AML-193 (cell line): ENCODE measurements at regions not wholly inside any gene's neighbourhood (a gene's known extent, or its start where the extent isn't known, plus 50 kb on each side); places are given as distances from the start of the nearest gene placed in this dataset.

Source experiments
- DNase-seq, 2 experiments: peaks; one replicate each; lab custom pipeline; 2025; lab: John Stamatoyannopoulos, UW

GRCh38 chr18:45312555-45313126 is 302.6 kb upstream of the SLC14A2 start:
- no peak for DNase-seq

GRCh38 chr18:45316127-45316526 is 299.1 kb upstream of the SLC14A2 start:
- DNase-seq = no peak

GRCh38 chr18:45317948-45318640 is 297.2 kb upstream of the SLC14A2 start:
- no peak for DNase-seq

GRCh38 chr18:45320724-45321123 is 294.6 kb upstream of the SLC14A2 start:
- no peak for DNase-seq

DNA sequence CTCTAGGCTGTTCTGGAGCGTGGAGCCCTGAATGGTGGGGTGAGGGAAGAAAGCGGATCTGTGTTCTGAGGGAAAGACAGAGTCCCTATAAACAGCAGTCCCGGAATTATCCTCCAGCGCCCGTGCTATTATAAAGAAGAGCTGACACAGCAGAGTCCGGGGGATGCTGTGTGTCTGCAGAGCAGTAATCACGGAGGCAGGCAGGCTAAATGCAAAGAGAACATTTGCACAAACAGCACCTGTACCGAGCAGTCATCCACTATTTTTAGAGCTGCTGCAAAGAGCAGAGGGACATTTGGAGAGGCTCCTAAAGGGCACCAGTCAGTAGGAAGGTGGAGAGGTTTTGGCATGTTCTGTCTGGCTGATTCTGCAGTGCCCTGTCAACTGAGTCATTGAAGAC is 293.8 kb upstream of the SLC14A2 start:
- DNase-seq = no peak

DNA sequence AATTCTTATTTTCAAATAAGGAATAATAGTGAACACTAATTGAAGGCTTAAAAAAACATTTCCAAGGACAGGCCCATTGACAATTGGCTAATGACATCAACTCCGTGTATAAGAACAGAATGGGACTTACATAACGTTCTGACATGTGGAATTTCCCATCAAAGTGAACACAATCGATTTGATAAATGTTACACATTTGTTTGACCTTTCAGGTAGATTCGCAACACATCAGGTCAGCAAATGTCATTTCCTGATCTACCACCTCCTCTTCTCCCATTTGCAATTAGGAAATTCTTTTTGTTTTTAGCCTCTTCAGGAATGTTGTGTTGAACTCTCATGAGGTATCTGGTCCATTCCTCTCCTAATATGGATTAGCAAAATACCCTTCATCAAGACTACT is 292.9 kb upstream of the SLC14A2 start:
- no peak for DNase-seq

GRCh38 chr18:45324101-45324494 is 291.2 kb upstream of the SLC14A2 start:
- DNase-seq = no peak

DNA sequence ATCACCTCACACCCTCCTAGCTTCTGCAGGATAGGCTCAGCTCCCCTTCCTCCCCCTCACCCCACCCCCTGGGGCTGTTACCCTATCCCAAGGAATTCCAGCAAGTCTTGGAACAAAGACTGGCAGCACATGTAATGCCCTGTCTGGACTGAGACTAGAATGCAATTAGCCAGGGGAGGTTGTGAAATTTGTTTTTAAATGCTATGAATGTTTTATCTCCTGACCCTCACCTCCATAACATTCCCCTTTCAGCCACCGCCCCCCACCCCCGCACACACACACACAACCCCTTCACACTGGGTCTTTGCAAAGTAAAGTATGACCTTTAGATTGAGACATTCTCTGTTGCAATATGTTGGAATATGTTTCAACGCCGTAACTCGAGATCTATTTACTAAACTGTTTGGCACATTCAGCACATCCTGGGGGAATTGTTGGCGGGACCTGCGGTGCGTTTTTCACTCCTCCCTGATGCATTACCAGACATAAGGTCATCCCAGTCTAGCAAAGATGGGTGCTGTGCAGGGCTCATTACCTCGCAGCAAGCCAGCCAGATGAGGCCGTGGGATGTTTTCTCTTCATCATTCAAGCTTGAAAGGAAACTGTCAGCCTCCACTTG is 290.7 kb upstream of the SLC14A2 start:
- no peak for DNase-seq

GRCh38 chr18:45325778-45326177 is 289.5 kb upstream of the SLC14A2 start:
- no peak for DNase-seq

DNA sequence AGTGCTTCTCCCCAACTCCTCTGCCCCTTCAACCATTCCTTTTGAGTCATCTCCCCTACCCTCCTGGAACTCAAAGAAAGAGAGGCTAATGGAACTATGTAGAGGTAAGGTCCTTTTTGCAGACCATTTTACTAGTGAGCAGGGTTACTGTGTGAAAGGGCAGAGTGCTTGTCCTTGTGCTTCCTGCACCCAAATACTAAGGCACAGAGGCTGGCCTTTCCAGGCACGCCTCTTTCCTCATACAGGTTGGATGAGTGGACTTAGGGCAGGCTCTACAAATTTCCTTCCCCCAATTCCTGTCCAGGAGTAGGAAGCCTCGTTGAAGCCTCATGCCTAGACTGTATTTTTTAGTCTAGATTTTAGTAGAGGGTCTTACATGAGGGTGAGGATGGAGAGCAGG is 288.8 kb upstream of the SLC14A2 start:
- DNase-seq = no peak

- no peak for DNase-seq
Observed at GRCh38 chr18:45328296-45328695, 287.0 kb upstream of the SLC14A2 start.

DNA sequence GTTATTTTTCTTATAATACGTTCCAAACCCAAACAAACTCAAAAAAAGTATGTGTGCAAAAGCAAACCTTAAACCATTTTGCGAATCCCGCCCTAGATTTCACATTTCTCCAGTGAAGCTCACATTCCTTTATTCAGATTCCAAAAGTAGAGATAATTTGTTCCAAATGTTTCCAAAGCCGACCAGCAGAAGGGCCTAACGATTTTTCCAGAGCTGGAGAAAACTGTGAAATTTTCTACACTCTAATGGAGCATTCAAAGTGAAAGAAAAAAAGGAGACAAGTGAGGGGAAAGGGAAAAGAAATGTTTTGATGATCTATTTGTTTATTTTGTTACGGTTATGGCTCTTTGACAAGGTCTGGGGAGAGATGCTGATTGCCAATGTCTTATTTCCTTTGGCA is 286.5 kb upstream of the SLC14A2 start:
- no peak for DNase-seq

- DNase-seq = no peak
Observed at GRCh38 chr18:45329316-45329715, 286.0 kb upstream of the SLC14A2 start.

DNA sequence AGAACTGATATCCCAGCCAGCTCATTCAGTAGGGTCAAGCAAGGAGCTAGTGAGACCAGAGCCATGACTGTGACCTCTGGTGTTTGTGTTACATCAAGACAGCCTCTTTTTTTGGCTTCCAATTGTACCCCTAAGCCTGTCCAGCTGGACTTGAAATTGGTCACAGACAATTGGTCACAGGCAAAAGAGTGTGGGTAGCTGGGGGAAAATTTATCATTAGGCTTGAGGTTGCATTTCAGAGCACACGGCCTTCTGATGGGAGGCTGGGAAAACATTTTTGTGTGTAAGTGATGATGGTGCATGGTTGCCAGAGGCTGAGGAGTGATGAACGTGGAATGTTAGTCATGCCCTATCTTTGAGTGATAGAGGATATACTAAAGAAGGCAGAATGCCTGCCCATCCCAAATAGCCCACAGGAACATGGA is 285.1 kb upstream of the SLC14A2 start:
- DNase-seq = no peak

- DNase-seq = no peak
Observed at GRCh38 chr18:45332871-45333270, 282.4 kb upstream of the SLC14A2 start.

DNA sequence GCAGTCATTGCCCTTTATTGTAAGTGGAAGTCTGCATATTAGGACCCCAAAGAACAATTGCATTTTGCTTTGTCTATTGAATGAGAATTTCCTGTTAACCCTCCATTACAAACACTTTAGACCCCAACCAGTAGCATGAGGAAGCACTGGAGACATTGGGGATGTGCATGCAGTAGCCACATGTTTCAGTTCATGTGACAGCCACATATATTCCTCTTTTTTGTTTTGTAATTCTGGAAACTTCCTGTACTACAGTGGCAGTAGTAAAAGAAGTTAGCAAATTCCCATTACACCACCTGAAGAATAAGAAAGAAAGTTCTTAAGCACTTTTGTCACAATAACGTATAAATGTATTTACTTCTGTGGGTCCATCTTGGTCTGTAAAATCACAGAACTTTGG is 281.1 kb upstream of the SLC14A2 start:
- DNase-seq = no peak

DNA sequence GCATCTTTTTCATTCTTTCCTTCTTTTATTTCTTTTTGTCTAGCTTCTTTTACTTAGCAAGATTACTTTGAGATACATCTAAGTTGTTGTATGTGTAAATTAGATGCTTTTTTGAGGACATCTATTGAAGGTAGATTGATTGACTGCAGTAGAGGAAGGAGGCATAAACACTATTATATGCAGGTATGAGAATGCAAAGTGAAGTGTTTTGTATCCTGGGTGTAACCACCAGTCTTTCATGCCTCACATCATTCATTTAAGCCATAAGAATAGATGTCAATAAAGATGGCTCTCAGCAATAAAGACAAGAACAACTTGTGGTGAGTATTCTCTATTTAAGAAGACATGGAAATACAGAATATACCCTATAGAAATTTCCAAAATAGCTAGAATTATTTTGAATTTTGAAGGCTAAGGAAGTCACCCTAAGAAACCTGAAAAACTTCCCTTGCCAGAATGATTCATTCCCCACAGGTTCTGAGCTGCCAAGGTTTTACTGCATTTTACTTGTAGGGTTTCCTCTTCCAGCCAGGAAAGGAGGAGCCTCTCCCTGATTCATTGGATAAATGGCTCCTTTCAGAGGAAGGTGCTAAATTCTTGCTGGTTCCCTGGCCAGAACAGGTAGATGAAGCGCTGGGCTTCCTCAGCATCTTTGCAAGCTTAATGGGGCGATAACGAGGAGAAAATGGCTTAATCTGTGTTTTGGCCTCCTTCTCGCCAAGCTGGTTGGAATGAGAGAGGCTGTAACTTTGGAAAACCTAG is 279.8 kb upstream of the SLC14A2 start:
- DNase-seq = no peak

GRCh38 chr18:45336448-45336847 is 278.8 kb upstream of the SLC14A2 start:
- DNase-seq = no peak

GRCh38 chr18:45337477-45337876 is 277.8 kb upstream of the SLC14A2 start:
- DNase-seq = no peak

- no peak for DNase-seq
Observed at GRCh38 chr18:45339810-45340550, 275.3 kb upstream of the SLC14A2 start.

DNA sequence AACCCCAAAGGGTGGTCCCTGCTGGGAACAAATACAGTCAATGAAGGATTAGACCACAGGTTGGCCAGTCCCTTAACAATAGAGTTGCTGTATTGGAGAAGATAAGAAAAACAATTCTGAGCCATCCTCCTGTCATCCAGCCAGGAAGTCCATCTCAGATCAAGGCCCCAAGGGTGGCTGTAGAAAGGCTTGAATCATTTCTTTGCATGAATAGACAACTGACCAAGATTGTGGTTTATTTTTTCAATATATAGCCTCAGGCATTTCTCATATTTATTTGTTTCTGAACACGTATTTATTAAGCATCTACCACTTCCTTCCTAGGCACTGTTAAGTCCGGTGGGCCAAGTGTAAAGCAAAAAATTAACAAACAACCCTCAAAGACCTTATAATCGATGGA is 274.4 kb upstream of the SLC14A2 start:
- DNase-seq = no peak

- DNase-seq = no peak
Observed at GRCh38 chr18:45341454-45341853, 273.8 kb upstream of the SLC14A2 start.
